ENCODE measurements at regions not wholly inside any gene's neighbourhood (a gene's known extent, or its start where the extent isn't known, plus 50 kb on each side); places are given as distances from the start of the nearest gene placed in this dataset.

DNA sequence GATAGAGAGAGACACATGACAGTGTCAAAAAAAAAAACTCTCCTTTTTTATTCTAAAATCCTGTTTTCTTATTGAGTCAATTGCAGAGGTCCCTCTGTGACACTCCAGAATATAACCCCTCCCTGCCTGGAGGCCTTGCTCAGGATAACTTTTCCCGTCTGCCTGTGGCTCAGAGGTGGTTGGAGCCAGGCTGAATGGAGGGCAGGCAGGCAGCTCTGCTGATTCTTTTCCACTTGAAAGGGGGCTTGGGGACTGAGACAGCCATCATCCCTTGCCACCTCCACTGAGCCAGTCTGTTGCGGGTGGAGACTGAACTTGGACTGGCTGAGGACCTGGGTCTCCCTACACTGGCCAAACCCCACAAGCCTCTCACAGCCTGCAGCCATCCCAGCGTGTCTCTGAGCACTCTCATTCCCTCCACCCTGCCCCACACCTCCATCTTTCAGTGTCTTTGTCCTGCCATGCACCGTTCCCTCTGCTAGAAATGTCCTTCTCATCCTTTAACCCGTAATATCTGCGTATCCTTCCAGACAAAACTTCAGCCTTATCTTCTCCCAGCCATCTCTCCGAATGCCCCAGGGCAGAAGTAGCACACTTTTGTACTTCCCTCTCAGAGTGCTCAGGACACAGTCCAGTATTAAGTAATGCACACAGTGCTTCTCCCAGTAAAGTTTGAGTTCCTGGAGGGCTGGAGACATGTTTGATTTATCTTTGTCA is 139.9 kb downstream of the CHIC2 start:
- intact Hi-C loops (cut with DNase I; ENCODE audit: low total_unique reads), result no loop called here
- H3K4me3 ChIP-seq, result no peak overlapping the region
- WGBS, 2 donors, result 89 to 94% methylated on average over 7 of the region's 7 CpGs
- no peak for DNase-seq
- H3K27me3 ChIP-seq, result no peaks in the 10 kb centered on the region
- TF ChIP-seq, protein P1, sequence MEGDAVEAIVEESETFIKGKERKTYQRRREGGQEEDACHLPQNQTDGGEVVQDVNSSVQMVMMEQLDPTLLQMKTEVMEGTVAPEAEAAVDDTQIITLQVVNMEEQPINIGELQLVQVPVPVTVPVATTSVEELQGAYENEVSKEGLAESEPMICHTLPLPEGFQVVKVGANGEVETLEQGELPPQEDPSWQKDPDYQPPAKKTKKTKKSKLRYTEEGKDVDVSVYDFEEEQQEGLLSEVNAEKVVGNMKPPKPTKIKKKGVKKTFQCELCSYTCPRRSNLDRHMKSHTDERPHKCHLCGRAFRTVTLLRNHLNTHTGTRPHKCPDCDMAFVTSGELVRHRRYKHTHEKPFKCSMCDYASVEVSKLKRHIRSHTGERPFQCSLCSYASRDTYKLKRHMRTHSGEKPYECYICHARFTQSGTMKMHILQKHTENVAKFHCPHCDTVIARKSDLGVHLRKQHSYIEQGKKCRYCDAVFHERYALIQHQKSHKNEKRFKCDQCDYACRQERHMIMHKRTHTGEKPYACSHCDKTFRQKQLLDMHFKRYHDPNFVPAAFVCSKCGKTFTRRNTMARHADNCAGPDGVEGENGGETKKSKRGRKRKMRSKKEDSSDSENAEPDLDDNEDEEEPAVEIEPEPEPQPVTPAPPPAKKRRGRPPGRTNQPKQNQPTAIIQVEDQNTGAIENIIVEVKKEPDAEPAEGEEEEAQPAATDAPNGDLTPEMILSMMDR (IDR thresholded peaks at IDR 0.05), result no peak
- TF ChIP-seq POLR2A (IDR thresholded peaks at IDR 0.05), result no peak
- no peaks in the 10 kb centered on the region for H3K36me3 ChIP-seq (ENCODE audit: low read depth, missing control alignments)
- H3K27ac ChIP-seq, result no peak overlapping the region
- H3K9me3 ChIP-seq, result no peaks in the 10 kb centered on the region
- no peaks in the 10 kb centered on the region for H3K4me1 ChIP-seq

DNA sequence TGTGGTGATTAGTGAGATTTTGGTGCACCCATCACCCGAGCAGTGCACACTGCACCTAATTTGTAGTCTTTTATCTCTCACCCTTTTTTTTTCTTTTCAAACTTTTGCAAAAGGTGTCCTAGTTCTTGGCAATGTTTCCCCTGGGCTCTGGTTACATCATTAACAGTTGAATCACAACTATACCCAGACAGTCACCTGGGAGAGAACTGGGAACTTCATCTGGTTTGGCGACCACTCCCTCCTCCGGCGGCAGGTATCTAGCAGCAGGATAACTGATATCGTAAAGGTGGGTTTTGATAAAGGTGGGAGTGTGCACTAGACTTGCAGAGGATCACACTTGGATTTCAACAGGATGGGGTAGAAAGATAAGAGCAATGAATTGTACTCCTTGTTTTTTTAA is 140.5 kb downstream of the CHIC2 start:
- Histone ChIP-seq H3K27me3 (no peaks in the 10 kb centered on the region), H3K4me1 (no peaks in the 10 kb centered on the region), H3K4me3 (no peak overlapping the region), H3K27ac (no peak overlapping the region), H3K36me3 (ENCODE audit: low read depth, missing control alignments) (no peaks in the 10 kb centered on the region), H3K9me3 (no peaks in the 10 kb centered on the region)
- TF ChIP-seq, protein P1 (IDR thresholded peaks at IDR 0.05), result no peak
- no peak for TF ChIP-seq POLR2A (IDR thresholded peaks at IDR 0.05)
- no peak for DNase-seq
- 73 to 90% methylated on average over 5 of the region's 5 CpGs for WGBS, 2 donors
- intact Hi-C loops (cut with DNase I; ENCODE audit: low total_unique reads), result no loop called here

DNA sequence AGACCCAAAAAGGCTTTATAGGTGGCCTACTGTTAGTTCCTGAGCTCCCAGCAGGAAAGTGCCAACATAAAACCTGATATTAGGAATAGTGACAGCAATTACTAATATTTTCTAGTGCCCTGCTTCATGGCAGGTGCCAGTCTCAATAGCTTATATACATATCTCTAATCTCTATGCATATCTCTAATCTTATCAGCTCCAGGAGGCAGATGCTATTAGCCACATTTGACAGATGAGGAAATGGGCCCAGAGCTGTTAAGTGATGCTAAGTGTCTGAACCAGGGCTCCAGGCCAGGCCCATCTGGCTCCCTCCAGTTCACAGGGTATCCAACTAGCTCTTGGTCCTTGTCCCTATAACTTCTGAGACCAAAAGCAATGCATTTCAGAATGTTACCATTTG is 142.5 kb downstream of the CHIC2 start:
- TF ChIP-seq, protein P1 (IDR thresholded peaks at IDR 0.05), result no peak
- no peak for TF ChIP-seq POLR2A (IDR thresholded peaks at IDR 0.05)
- Histone ChIP-seq H3K4me3 (no peak overlapping the region), H3K27ac (no peak overlapping the region), H3K27me3 (no peaks in the 10 kb centered on the region), H3K9me3 (no peaks in the 10 kb centered on the region), H3K4me1 (no peaks in the 10 kb centered on the region), H3K36me3 (ENCODE audit: low read depth, missing control alignments) (no peaks in the 10 kb centered on the region)
- no peak for DNase-seq
- intact Hi-C loops (cut with DNase I; ENCODE audit: low total_unique reads), result no loop called here

DNA sequence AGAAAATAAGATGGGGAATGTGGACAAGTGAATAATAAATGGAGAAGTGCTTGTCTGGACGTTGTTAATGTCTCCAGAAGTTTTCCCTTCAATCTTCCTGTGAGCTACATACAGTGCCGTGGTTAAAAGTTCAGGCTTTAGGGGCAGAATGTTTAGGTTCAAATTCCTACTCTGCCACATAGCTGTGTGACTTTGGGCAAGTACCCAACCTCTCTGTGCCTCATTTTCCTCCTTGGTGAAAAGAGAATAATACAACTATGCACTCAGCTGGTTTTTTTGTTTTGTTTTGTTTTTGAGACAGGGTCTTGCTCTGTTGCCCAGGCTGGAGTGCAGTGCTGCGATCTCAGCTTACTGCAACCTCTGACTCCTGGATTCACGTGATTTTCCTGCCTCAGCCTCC is 143.5 kb downstream of the CHIC2 start:
- no peaks in the 10 kb centered on the region for H3K9me3 ChIP-seq
- intact Hi-C loops (cut with DNase I; ENCODE audit: low total_unique reads), result no loop called here
- 93 to 95% methylated on average over 4 of the region's 4 CpGs for WGBS, 2 donors
- no peak overlapping the region for H3K4me3 ChIP-seq
- no peaks in the 10 kb centered on the region for H3K4me1 ChIP-seq
- H3K27ac ChIP-seq, result no peak overlapping the region
- no peaks in the 10 kb centered on the region for H3K36me3 ChIP-seq (ENCODE audit: low read depth, missing control alignments)
- TF ChIP-seq POLR2A (IDR thresholded peaks at IDR 0.05), result no peak
- TF ChIP-seq, protein P1 (IDR thresholded peaks at IDR 0.05), result no peak
- H3K27me3 ChIP-seq, result no peaks in the 10 kb centered on the region
- no peak for DNase-seq

DNA sequence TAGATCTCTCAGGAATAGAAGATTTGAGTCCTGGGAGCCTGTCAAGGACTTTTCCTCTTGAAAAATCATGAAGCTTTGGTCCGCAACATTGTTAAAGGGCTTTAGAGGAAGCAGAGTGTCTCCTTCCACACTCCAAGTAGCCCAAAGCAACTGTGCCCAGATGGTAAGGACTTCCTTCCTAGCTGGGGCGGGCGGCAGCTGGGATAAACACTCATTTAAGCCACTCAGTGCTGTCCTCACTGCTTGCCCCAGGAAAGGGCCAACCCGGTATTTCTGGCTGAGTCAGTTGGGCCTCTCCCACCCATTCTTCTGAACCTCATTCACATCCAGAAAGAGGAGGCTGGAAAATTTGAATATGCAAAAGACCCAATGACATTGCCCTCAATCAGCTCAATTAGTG is 144.3 kb downstream of the CHIC2 start:
- no peaks in the 10 kb centered on the region for H3K4me1 ChIP-seq
- no peaks in the 10 kb centered on the region for H3K27me3 ChIP-seq
- DNase-seq, result no peak
- H3K27ac ChIP-seq, result no peak overlapping the region
- no peak for TF ChIP-seq POLR2A (IDR thresholded peaks at IDR 0.05)
- TF ChIP-seq, protein P1 (IDR thresholded peaks at IDR 0.05), result no peak
- WGBS, 2 donors, result 80 to 82% methylated on average over 4 of the region's 4 CpGs
- H3K4me3 ChIP-seq, result no peak overlapping the region
- intact Hi-C loops (cut with DNase I; ENCODE audit: low total_unique reads), result no loop called here
- H3K36me3 ChIP-seq (ENCODE audit: low read depth, missing control alignments), result no peaks in the 10 kb centered on the region
- no peaks in the 10 kb centered on the region for H3K9me3 ChIP-seq
